Activated CD4-positive, alpha-beta T cell treated with anti-CD3 and anti-CD28 coated beads for 1 hour (primary cell): ENCODE measurements at regions not wholly inside any gene's neighbourhood (a gene's known extent, or its start where the extent isn't known, plus 50 kb on each side); places are given as distances from the start of the nearest gene placed in this dataset.
"Not testable (repeated sequence)": the region's sequence is repeated elsewhere in the genome, so short reads cannot be mapped to it uniquely, and the experiment has no call there.

Source experiments
- DNase-seq: peaks from one replicate; pipeline ENCODE4 v3.0.0-alpha.2; 2020

GRCh38 chr10:21041763-21042458 is 144.8 kb upstream of the NEBL start:
- no peak for DNase-seq

GRCh38 chr10:21039721-21040120 is 142.6 kb upstream of the NEBL start:
- no peak for DNase-seq

GRCh38 chr10:21036757-21037156 is 139.6 kb upstream of the NEBL start:
- no peak for DNase-seq

GRCh38 chr10:21034770-21035169 is 137.7 kb upstream of the NEBL start:
- not testable (repeated sequence) for DNase-seq

- no peak for DNase-seq
These were observed 137.1 kb upstream of the NEBL start for GRCh38 chr10:21034241-21034640.

- DNase-seq = no peak
These were observed 135.6 kb upstream of the NEBL start for GRCh38 chr10:21032587-21033319.

GRCh38 chr10:21031232-21031795 is 134.2 kb upstream of the NEBL start:
- no peak for DNase-seq

- no peak for DNase-seq
These were observed 133.0 kb upstream of the NEBL start for GRCh38 chr10:21030091-21030490.

GRCh38 chr10:21022821-21023220 is 125.7 kb upstream of the NEBL start:
- DNase-seq = no peak

- DNase-seq = no peak
These were observed 124.9 kb upstream of the NEBL start for GRCh38 chr10:21021843-21022594.

- DNase-seq = no peak
These were observed 124.1 kb upstream of the NEBL start for GRCh38 chr10:21021231-21021630.

- no peak for DNase-seq
These were observed 123.4 kb upstream of the NEBL start for GRCh38 chr10:21020545-21020944.

GRCh38 chr10:21019436-21019835 is 122.3 kb upstream of the NEBL start:
- no peak for DNase-seq

- no peak for DNase-seq
These were observed 118.7 kb upstream of the NEBL start for GRCh38 chr10:21015851-21016250.

GRCh38 chr10:21014141-21014540 is 117.0 kb upstream of the NEBL start:
- no peak for DNase-seq

GRCh38 chr10:21011433-21012018 is 114.4 kb upstream of the NEBL start:
- DNase-seq = no peak

- DNase-seq = no peak
These were observed 113.5 kb upstream of the NEBL start for GRCh38 chr10:21010615-21011014.

GRCh38 chr10:21003240-21003822 is 106.2 kb upstream of the NEBL start:
- no peak for DNase-seq

- DNase-seq = no peak
These were observed 105.2 kb upstream of the NEBL start for GRCh38 chr10:21002091-21002878.

GRCh38 chr10:20999699-21000098 is 102.6 kb upstream of the NEBL start:
- DNase-seq = no peak

- DNase-seq = no peak
These were observed 100.9 kb upstream of the NEBL start for GRCh38 chr10:20998036-20998435.
